Left lobe of liver (tissue), 2 donors: ENCODE measurements at regions not wholly inside any gene's neighbourhood (a gene's known extent, or its start where the extent isn't known, plus 50 kb on each side); places are given as distances from the start of the nearest gene placed in this dataset.

Experiments used
- ATAC-seq: fragments of 200-7000 bp; cut with Tn5 transposase; one replicate; pipeline ENCODE4 v1.9.1; 2020; ENCODE audit warnings: mild to moderate bottlenecking, moderate library complexity
- DNase-seq: peaks from one replicate; pipeline ENCODE4 v3.0.0-alpha.2; 2020; ENCODE audit warnings: low spot score
- donor health status: DM: no; HTN: no; CAD: no; lungs with moderate emphysema.
- donor health status: DM: no; HTN: yes; CAD: no.

DNA sequence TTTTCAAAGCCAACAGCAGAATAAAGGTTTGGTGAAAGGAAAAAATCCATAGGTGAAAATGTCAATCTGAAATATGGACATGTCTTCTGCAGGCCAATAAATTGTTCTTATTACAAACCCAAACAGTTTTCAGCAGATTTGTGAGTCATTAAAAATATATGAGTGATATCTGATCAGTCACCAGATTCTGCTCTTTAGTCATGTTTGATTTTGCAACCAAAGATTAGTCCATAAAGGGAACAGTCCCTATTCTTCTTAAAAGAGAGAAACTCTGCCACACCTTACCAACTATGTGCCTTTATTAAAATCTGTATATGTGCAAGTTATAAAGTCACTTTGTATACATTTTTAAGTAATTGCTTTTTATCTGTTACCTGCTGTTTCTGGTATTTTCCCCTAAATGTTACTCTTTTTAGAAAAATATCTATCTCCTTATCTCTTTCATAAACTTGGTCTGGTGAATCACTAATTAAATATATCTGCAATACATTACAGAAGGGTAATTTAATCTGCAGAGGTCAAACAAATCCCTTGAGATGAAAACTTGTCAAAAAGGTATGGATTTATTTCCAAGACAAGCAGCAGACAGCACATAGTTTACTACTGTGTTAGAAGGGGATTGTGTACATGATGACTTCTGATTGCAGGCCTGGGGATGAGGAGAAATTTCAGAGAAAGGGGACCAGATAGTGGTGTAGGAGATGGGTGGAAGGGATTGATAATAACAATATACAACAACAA lies 322.9 kb upstream of the NWD2 start:
- no peak for DNase-seq
- no peak for ATAC-seq

DNA sequence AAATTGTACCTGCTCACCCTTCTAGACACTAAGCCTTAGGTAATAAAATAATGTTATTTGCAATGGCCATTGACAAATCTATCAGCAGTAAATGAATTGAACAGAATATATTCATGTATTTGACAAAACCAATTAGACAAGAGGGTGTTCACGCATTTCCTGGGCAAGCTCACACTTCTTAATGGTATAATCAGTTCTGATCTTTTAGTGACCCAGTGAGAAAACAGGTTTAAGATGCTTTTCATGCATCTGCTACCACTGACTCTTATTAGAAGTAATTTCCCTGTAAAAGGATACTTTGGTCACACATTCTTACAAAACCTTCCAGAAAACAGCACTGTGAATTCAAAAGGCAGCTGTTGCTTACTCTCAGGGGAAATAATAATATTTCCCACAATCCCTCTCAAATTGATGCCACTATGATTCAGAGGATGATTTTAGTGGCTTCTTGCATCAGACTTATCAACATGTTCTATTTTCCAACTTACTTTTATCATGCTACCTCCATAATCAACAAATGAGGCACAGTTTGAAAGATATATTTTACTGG lies 313.9 kb upstream of the NWD2 start:
- DNase-seq (no peak), ATAC-seq (no peak)

DNA sequence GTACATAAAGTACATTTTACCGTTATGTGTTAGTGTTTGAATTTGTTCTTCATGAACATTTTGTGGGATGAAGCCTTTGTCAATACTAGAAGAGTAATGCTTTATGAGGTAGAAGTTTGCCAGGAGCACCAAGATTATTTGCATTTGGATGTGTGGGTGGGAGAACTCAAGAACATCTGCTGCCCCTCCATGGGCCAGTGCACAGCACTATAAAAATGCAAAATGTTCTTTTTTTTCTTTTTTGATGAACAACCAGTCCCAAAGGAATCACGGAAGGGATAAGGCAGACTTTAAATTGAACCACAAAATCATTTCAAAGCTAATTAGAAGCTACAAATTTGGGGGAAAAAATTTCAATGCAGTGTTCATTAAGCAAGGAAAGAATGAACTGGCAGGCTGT lies 300.3 kb upstream of the NWD2 start:
- ATAC-seq (no peak), DNase-seq (no peak)

DNA sequence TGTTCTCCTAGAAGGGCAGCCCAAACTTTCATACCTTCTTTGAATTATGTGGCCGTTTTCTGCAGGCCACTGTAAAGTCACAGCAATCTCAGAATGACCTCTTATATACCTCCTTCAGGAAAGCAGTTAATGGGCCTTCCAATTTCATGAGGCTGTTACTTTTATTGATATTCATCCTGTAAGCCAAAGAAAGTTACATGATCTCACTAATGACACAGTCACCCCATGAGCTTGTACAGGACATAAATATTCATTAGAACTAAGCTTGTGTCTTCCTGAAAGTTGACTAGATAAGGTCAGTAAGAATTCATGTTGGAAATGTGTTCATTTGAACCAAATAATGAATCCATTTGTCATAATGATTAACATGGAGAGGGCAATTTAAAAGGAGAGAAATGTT lies 283.1 kb upstream of the NWD2 start:
- ATAC-seq = no peak

DNA sequence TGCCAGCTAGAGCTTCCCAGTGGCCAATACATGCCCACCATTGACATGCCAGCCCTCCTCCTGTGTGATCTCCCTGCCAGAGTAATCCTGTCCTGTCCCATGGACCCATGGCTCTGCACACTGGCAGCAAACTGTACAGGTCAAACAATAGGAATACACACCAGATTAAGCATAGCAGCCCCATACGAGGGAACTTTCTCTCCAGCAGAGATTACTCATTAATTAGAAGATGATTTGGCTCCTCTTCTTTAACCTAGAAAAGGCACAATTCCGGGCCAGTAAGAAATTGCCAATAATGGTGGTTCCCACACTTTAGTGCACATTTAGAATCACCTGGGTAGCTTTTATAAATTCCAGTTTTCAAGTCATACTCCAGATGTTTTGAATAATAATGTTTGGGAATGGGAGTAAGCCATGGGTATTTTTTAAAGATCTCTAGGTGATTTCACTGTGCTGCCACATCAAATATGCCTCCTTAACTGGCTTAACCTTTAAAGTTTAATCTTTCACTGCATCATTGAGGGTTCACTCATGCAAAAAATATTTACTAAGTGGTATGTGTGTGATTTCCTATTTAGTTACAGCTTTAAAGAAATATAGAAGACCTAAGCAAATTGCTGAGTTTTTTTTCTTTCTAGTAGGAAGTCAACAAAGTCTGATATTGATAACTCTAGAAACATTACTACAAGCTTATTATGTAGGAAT lies 277.6 kb upstream of the NWD2 start:
- ATAC-seq = no peak
- DNase-seq = no peak

More for the DNA sequence above, 283.1 kb upstream of the NWD2 start:
- no peak for DNase-seq

DNA sequence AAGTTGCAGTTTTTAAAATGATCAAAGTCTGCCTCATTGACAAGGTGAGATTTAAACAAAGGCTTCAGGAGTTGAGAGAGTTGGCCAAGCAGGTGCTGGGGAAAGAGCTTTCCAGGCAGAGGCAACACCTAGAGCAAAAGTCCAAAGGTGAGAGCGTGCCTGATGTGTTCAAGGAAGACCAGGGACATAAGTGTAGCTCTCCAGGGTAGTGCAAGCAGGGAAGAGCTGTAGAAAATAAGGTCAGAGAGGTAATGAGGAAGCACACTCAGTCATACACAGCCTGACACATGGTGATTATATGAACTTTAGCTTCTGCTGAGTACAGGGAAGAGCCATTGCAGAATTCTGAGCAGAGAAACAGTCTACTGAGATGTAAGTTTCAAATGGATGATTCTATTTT lies 265.0 kb upstream of the NWD2 start:
- no peak for DNase-seq

DNA sequence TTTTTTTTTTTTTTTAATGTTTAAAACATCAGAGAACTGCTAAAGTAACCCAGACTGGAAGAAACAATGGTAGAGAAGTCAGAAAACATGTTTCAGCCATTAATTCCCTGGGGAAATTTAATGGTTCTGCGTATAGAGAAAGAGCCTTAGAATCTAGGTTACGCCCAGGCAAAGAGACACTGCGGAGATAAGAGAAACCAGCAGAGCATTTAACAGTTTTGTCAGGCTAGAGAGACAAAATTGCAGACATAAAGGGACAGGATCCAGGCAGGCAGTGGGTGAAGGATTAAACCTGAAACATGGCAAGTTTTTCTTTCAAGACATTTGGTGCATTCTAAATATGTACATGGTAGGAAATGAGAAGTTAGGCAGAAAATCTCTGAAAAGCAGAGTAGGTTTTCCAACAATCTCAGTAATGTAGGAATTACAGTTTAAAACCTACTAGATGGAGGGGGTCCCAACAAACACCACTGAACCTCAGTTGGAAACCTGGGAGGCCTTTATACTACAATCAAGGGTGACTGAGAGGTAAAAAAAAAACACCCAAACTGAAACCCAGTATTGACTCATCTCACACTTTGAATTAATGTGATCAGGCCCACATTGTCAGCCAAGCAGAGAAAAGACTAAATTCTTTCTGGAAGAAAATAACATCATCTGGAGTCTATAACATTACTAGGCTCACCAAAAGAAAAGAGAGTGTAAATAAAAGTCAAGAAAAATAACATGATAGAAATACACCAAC lies 254.2 kb upstream of the NWD2 start:
- ATAC-seq (no peak), DNase-seq (no peak)

More for the DNA sequence above, 265.0 kb upstream of the NWD2 start:
- no peak for ATAC-seq

DNA sequence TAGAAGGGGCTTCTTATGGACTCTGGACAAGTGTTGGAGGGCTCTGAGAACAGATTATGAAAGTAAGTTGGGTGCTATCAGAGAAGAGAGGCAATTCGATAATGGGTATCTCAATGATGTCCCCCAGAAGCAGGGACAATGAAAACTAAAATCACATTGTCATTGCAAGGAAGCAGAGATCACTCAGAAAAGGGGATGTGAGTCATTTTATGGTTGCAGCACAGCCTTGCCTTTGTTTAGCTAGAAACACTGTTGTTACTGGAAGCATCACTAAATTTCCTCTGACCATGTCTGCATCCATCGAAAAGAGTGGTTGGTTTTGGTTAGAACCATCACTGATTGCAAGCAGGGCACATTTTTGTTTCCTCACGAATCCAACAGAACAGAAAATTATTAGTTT lies 246.8 kb upstream of the NWD2 start:
- ATAC-seq (no peak), DNase-seq (no peak)

DNA sequence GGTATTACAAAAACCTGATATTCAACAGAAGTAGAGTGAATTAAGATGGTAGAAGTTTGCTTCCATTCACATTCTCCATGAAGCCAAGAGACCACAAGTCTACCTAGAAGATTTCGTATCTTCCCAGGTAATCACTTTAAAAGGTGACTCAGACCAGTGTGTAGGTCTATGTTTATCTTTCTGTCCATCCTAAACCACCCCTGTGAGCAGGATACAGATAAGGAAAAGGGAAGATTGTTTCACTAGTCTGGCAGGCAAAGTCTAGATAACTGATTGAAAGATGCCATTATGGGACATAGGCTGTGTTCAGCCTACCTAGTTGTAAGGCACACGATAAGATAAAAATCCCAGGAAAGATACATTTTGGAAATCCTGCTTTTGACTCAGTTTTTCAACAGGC lies 244.3 kb upstream of the NWD2 start:
- DNase-seq (no peak), ATAC-seq (no peak)

DNA sequence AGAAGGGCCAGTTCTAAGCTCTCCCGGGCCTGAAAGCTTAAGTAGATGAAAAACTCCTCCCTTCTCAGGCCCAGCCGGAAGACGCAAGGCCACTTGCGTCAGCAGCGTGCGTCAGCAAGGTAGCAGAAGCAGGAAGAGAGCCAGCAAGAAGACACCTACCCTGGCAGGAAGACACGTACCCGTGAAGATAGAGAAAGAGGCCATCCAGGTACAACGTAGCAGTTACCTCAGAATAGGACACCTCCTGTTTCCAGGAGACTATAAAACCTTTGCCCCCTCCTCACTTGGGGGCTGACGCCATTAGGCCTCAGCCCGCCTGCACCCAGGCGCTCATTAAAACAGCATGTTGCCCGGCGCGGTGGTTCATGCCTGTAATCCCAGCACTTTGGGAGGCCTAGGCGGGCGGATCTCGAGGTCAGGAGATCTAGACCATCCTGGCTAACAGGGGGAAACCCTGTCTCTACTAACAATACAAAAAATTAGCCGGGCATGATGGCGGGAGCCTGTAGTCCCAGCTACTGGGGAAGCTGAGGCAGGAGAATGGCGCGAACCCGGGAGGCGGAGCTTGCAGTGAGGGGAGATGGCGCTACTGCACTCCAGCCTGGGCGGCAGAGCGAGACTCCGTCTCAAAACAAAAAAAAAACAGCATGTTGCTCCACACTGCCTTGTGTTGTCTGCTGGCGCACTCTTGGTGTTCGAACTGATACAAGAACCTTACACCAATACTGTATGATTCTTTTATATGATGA lies 242.7 kb upstream of the NWD2 start:
- no peak for DNase-seq
- ATAC-seq = no peak

DNA sequence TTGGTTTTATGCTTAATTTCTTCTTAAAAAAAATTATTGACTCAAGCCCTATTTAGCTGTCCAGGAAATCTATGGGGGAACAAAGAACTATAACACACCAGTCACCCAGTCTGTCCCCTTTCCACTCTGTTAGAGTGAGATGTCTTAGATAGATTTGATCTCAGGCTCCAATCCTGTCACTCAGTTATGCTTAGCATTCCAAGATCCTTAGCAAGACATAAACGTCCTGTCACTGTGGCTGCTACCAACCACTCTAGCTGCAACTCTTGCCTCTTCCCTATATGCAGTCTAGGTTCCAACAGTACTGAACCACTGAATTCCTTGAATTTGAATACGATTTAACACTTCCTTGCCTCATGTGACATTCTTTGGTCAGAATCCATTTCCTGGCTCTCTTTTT lies 241.9 kb upstream of the NWD2 start:
- DNase-seq = no peak
- no peak for ATAC-seq

DNA sequence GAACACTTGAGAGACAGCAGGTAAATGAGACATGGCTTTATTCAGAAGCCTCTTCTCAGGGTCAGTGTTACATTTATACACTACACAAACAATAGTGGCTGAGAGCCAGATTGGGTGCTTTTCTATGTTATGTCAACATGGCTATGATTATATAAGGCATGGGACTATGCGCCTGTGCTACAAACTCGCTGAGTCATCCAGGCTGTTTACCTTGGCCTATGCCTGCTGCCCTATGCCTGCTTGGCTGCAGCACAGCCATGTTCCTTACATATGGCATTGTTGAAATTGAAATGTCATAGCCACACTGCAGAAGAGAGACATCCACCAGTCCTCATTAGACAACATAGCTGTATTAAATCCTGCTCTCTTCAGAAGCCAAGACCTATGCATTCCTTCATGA lies 236.3 kb upstream of the NWD2 start:
- no peak for DNase-seq
- peak; percentile 36 for ATAC-seq

DNA sequence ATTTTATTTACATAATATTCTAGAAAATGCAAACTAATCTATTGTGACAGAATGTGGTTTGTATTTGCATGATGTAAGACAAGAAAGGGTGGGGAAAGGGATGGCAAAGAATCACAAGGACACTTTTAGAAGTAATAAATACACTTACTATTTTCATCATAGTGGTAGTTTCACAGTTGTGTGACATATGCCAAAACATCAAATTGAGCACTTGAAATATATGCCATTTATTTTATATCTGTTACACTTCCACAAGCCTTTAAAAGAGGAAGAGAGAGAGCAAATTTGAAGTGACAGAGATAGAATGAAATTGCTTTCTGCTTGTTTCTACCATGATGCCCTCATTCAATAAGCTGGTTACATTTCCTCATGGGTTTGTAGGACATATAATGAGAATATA lies 230.0 kb upstream of the NWD2 start:
- ATAC-seq (no peak), DNase-seq (no peak)

DNA sequence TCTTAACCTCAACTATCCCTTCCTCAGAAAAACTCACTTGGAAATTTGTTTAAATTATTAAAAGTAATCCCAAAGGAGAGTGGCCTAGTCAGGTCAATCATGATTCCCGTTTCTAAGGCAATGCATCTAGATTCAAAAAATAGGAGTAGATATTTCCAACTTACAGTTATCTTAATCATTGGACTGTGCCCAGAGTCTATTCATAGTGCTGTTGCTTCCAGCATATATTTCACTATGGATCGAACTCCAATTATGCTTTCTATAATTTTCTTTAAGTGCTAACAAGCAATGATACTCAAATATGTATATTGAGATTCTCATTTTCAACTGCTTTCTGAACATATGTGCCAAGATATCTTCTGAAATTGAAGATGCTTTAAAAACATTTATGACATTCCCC lies 229.2 kb upstream of the NWD2 start:
- no peak for DNase-seq
- ATAC-seq = no peak

DNA sequence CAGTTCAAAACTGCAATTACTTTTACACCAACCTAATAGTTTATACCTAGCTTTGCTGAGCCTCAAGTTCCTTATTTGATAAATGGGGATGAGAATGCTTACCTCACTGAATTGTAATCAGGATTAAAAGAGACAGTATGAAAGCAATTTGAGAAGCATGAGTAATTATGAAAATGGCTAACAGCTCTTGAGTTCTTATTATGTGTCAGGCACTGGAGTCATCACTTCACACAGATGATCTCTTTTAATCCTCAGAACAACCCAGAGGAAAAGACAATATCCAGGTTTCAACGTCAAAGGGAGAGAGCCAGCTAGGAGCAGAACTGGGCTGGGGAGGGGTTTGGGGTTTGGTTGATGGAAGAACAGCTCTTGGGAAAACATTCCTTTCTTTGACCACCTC lies 221.0 kb upstream of the NWD2 start:
- ATAC-seq (no peak), DNase-seq (no peak)

DNA sequence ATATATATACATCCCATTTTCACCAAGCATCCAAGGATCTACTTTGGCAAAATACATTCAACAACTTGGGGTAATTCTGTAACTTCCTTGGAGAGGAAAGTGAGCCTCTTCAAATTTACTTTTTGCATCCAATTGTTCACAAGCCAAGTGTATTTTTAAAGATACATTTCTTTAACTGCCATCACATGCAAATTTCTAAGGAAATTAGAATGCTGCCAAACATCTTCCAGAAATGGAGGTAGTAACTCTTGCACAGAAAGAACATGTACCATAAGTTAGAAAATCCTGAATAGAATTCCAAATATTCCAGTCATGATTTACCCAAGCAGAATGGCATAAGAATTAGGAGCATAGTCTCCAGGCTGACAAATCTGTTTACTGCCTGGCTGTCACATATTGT lies 220.5 kb upstream of the NWD2 start:
- ATAC-seq (no peak), DNase-seq (no peak)

DNA sequence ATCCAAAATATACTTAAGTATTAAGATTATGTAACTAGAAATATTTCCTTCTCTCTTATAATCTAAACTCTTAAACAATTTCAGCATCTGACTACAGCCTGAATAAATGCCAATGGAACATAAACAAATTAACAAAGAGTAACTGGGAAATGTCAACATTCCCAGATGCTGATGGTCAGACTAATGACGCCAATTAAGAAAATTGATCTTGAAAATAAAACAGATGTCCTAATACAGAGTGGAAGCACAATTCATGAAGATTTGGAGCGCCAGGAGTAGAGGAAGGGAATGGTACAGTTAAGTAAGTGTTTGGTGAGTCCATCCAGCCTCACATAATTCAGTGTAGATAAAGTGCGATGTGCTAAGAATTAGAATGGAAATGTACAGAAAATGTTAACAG lies 203.7 kb upstream of the NWD2 start:
- no peak for ATAC-seq
- no peak for DNase-seq

DNA sequence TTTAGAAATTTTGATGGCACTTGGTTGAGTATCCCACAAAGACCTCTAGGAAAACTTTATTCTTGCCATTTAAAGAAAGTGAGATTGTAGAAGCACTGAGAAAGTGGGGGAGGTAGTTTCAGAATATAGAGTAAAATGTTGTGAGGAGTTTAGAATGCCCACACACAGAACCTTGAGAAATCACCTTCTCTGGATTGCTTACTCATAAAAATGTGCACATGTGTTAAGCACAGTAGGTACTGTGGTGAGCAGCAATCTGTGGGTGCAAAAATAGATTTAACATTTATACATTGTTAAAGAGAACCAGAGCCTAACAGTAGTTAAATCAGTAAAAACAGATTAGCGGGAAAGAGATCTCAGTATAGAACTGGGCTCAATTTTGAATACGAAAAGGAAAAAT lies 201.2 kb upstream of the NWD2 start:
- DNase-seq (no peak), ATAC-seq (no peak)

DNA sequence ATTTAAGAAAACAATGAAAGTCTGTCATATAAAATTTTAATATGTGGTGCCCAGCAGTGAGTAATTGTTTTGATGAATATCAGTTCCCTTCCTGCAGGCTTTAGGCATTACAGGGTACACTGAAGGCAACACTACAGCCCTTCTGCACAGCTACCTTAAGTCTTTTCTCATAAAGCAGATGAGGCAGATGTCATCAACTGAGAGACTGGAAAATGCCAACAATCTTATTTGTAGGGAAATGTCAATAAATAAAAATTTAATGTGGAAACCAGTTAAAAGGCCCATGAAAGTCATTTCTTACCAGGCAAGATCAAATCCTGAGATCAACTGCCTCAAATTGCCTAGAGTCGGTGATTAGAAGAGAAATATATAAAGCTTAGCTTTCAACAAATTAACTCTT lies 193.4 kb upstream of the NWD2 start:
- no peak for ATAC-seq
- DNase-seq = no peak

DNA sequence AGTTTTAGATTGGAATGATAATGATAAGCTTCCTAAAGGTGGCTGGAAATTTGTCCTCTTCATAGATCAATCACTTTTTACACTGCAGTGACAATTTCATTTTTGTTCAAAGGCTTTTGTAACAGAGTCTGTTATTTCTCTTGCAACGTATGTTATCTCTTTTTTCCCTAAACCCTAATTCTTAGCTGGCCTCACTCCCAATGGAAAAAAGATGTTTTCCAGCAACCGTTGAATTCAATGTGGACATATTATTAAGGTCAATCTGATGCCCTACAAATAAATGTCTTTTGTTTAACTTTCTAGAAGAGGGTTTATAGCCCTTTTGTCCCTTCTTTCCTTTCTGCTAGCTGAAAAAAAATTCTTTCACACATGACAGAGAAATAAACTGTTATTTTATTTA lies 192.7 kb upstream of the NWD2 start:
- DNase-seq (no peak), ATAC-seq (no peak)

DNA sequence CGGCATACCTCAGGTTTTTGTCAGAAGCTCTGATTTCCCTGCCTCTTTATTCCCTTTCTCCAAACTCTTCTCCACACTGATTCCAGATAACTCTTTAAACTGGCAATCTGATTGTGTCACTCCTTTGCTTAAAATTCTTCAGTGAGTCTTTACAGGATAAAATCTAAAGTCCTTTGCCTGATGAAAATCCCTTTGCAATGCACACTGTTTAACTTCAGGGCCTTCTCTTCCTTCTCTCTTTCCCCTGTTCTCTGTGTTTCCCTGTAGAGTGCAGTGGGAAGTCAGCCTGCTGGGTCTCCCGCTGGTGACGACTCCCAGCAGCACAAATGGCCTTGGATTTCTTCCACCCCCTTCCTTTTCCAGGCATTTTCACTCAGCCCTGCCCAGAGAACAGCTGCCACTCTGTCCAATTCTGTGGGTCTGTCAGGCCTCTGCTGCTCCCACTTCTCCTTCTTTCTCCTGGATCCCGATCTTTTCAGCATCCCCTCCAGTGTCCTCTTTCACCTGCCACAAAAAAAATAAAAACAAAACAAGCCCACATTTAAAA lies 189.9 kb upstream of the NWD2 start:
- DNase-seq = no peak
- ATAC-seq = no peak
